HUES64 (cell line): ENCODE measurements at regions not wholly inside any gene's neighbourhood (a gene's known extent, or its start where the extent isn't known, plus 50 kb on each side); places are given as distances from the start of the nearest gene placed in this dataset.

Source experiments
- H3K27ac ChIP-seq: 2 replicates; pipeline ENCODE4 v1.7.0; 2013; ENCODE audit warnings: low read depth, low read length, inconsistent platforms
- H3K27me3 ChIP-seq: 2 replicates; pipeline ENCODE4 v1.6.1; 2013; ENCODE audit warnings: mild to moderate bottlenecking, low read length; ENCODE audit not compliant: insufficient read depth
- H3K36me3 ChIP-seq: 2 replicates; pipeline ENCODE4 v1.6.1; 2013; ENCODE audit warnings: mild to moderate bottlenecking, low read length; ENCODE audit not compliant: insufficient read depth
- H3K4me1 ChIP-seq: 2 replicates; pipeline ENCODE4 v1.6.1; 2013; ENCODE audit warnings: mild to moderate bottlenecking, low read length, moderate library complexity; ENCODE audit not compliant: insufficient read depth
- H3K4me3 ChIP-seq: 2 replicates; pipeline ENCODE4 v1.5.1; 2013; ENCODE audit warnings: mild to moderate bottlenecking, low read length, moderate library complexity
- H3K9ac ChIP-seq: 2 replicates; pipeline ENCODE4 v1.6.1; 2013; ENCODE audit warnings: mild to moderate bottlenecking, low read depth, low read length
- H3K9me3 ChIP-seq: 2 replicates; pipeline ENCODE4 v1.6.1; 2013; ENCODE audit warnings: low read depth, low read length; ENCODE audit not compliant: insufficient read depth
- WGBS: fragments of 150-250, 120-280 bp; methylation state at CpG from one replicate; pipeline ENCODE4 v1.1.7; 2013; ENCODE audit warnings: missing lambda C conversion rate; 5-methylcytosine and 5-hydroxymethylcytosine counted together

DNA sequence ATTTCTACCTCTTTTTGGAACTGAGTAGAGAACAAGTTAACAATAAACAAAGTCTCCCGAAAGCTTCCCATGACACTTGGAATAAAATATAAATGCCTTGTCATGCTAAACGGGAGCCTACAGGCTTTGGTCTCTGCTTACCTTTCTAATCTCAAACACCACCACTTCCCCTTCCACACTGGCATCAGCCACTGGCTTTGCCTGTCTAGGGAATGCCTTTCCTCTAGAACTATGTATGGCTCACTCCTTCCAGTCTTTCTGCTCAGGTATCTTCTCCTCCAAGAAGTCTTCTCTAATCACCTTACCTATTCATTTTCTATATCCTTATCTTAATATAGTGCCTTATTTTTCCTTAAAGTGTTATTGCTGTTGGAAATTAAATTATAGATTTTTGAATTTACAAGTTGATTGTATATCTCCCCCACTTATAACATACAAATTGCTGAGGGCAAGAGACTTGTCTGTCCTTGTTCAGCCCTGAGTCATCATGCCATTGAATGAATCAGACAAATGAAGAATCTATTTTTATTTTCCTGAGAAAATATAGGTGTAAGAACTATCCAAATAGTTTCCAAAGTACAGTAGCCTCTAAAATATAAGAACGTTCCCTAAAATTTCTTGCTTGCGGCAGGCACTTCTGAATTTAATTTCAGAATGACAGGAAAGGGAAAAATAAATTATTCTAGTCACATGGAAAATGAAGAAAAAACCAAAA is 119.2 kb downstream of the TM2D1 start:
- H3K27ac ChIP-seq, result no peak overlapping the region
- 95% methylated on average over 4 of the region's 4 CpGs for WGBS
- no peak overlapping the region for H3K9ac ChIP-seq
- no peak overlapping the region for H3K4me3 ChIP-seq
- H3K27me3 ChIP-seq, result no peaks in the 10 kb centered on the region
- no peaks in the 10 kb centered on the region for H3K9me3 ChIP-seq
- H3K36me3 ChIP-seq, result no peaks in the 10 kb centered on the region
- no peaks in the 10 kb centered on the region for H3K4me1 ChIP-seq

DNA sequence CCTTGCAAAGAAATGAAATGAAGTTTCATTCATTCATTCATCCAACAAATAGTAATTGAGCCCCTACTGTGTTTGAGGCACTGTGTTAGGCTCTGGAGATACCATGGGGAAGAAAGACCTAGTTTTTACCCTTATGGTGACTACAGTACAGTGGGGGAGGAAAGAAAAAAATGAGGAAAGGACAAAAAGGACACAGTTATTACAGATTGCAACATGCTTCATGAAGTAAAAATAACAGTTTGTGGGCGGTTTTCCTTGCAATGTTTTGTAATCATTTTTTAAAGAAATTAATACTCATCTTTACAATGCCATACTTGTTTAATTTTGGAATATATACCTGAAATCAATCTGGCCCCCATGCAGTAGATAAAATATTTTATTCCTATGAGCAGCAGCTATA is 120.3 kb downstream of the TM2D1 start:
- Histone ChIP-seq H3K27me3 (no peaks in the 10 kb centered on the region), H3K36me3 (no peaks in the 10 kb centered on the region), H3K27ac (no peak overlapping the region), H3K9ac (no peak overlapping the region), H3K4me1 (no peaks in the 10 kb centered on the region), H3K9me3 (no peaks in the 10 kb centered on the region), H3K4me3 (no peak overlapping the region)
- no CpG with 5 or more reads among the region's 1 CpG for WGBS

DNA sequence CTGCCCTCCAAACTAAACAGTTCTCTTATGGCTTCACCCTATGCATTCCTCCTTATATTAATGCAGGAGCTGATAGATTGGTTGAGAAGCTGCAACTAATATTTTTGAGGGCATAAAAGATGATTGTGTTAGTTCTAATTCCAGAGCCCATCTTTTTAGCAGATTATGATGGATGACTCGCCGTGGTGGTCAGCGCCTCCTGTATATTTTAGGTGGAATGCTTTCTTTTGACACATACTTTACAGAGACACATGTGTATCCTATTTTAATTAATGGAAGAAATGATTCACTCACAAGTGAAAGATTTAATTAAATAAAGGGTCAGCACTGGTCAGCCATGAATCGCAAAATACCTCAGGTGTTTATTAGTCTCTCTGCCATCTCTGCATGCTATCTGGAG is 120.7 kb downstream of the TM2D1 start:
- Histone ChIP-seq H3K9me3 (no peaks in the 10 kb centered on the region), H3K27me3 (no peaks in the 10 kb centered on the region), H3K27ac (no peak overlapping the region), H3K36me3 (no peaks in the 10 kb centered on the region), H3K9ac (no peak overlapping the region), H3K4me3 (no peak overlapping the region), H3K4me1 (no peaks in the 10 kb centered on the region)
- 97% methylated on average over 3 of the region's 4 CpGs for WGBS

DNA sequence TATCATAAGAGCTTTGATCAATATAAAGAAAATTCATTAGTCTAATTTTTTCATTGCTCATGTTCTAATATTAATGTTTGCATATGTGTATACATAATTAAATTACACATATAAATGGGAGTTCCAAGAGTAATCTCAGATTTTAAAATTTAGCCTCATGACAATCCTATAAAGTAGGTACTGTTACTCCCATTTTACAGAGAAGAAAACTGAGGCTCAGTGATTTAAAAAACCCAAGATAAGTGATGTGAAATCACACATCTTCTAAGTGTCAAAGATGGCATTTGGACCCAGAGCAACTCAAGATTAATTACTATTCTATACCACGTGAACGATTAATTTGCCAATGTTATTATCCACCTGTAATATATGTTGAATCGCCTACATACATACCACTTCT is 122.3 kb downstream of the TM2D1 start:
- Histone ChIP-seq H3K27ac (no peak overlapping the region), H3K9ac (no peak overlapping the region), H3K9me3 (no peaks in the 10 kb centered on the region), H3K27me3 (no peaks in the 10 kb centered on the region), H3K36me3 (no peaks in the 10 kb centered on the region), H3K4me3 (no peak overlapping the region), H3K4me1 (no peaks in the 10 kb centered on the region)
- WGBS, result 91% methylated on average over 2 of the region's 3 CpGs

DNA sequence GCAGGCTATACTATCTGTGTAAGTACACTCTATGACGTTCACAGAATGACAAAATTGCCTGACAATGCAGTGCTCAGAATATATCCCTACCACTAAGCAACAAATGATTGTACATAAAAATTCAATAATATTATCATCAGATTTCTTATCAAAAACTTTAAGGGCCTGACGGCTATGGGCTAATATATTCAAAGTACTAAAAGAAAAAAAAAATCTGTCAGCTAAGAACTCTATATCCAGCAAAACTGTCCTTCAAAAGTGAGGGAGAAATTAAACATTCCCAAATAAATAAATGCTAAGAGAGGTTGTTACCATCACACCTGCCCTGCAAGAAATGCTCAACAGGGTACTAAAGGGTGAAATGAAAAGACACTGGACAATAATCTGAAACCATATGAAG is 127.3 kb downstream of the TM2D1 start:
- WGBS, result 91% methylated on average over 1 of the region's 2 CpGs
- no peaks in the 10 kb centered on the region for H3K36me3 ChIP-seq
- H3K27ac ChIP-seq, result no peak overlapping the region
- no peaks in the 10 kb centered on the region for H3K9me3 ChIP-seq
- H3K4me3 ChIP-seq, result no peak overlapping the region
- H3K27me3 ChIP-seq, result no peaks in the 10 kb centered on the region
- no peak overlapping the region for H3K9ac ChIP-seq
- H3K4me1 ChIP-seq, result no peaks in the 10 kb centered on the region

DNA sequence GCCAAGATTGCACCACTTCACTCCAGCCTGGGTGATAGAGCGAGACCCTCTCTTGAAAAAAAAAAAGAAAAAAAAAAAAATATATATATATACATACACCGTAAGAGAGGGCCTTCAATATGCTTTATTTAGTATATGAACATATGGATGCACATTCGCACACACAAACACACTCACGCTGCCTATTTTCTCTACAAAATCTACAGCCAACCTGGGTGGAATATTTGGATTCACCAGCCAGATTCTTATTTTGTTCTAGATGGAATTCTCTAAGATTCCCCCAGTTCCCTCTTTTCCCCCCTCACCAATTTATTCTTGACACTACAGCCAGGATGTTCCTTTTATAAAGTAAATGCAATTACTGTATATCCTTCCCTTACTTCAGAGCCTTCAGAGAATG is 131.6 kb downstream of the TM2D1 start:
- Histone ChIP-seq H3K4me1 (peaks cover 13% of the 10 kb centered on the region; the same call in 1 of the 2 replicates), H3K27ac (no peak overlapping the region), H3K9me3 (no peaks in the 10 kb centered on the region), H3K9ac (no peak overlapping the region), H3K36me3 (no peaks in the 10 kb centered on the region), H3K4me3 (no peak overlapping the region), H3K27me3 (no peaks in the 10 kb centered on the region)
- 100% methylated on average over 2 of the region's 4 CpGs for WGBS

DNA sequence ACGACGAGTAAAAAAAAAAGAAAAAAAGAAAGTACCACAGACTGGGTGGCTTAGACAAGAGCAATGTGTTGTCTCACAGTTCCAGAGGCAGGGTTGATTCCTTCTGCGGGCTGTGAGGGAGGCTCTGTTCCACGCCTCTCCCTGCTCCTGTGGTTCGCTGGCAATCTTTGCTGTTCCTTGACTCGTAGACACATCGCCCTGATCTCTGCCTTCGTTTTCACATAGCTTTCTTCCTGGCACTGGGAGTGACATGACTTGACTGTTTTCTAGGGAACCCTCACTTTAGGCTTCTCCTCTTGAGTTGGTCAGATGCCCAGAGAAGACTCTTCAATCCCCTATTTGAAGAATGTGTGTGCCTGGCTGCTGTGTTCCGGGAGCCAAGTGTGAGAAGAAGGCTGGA is 133.6 kb downstream of the TM2D1 start:
- H3K4me3 ChIP-seq, result no peak overlapping the region
- H3K36me3 ChIP-seq, result no peaks in the 10 kb centered on the region
- no peak overlapping the region for H3K9ac ChIP-seq
- peaks cover 14% of the 10 kb centered on the region; the same call in 1 of the 2 replicates for H3K4me1 ChIP-seq
- no peaks in the 10 kb centered on the region for H3K9me3 ChIP-seq
- H3K27ac ChIP-seq, result no peak overlapping the region
- 94% methylated on average over 9 of the region's 9 CpGs for WGBS
- H3K27me3 ChIP-seq, result no peaks in the 10 kb centered on the region

DNA sequence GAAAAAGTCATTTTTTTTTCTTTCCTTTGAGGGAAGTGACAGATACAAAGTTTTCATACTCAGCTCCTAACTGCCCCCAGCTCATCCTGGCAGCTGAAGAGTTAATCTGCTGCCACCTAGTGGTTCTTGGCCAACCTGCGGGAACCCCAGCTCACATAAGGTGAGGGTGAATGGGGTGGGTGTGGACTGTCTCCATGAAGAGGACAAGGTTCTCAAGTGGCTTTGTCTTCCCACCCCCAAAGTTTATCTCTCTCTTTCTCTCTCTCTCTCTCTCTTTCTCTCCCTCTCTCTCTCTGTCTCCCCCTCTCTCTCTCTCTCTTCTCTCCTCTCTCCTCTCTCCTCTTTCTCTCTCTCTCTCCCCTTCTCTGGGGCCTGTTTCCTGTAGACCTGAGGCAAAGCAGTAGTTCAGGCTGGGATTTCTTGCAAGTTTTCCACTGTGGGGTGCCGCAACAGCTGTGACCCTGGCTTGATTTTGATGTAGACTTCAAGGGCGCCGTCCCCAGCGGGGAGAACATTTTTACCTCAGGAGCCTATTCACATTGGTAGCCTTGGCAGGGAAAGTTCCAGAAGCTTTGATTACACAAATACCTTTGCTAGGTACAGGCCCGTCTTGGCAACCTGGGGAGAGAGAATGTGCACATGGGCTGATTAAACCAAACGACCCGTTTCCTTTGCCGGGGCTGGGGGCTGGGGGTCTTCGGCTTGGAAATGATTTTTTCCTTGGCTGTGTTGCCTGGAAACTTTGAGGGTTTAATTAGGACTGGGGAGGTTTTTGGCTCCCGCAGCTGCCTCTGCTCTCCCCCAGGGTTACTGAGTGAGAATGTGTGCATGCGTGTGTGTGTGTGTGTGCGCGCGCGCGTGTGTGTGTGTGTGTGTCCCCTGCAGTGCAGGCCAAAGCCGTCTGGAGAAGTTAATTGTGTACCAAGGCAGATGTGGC is 135.9 kb downstream of the TM2D1 start:
- H3K9me3 ChIP-seq, result no peaks in the 10 kb centered on the region
- H3K4me1 ChIP-seq, result peaks cover 18% of the 10 kb centered on the region
- no peak overlapping the region for H3K4me3 ChIP-seq
- no peaks in the 10 kb centered on the region for H3K27me3 ChIP-seq
- no peaks in the 10 kb centered on the region for H3K36me3 ChIP-seq
- WGBS, result 49% methylated on average over 18 of the region's 18 CpGs
- peak overlapping the region; percentile 45; the same call in 1 of the 2 replicates for H3K27ac ChIP-seq
- H3K9ac ChIP-seq, result 0 out of 2 replicates have a peak overlapping the region, but pooled peaks have one; percentile 22

DNA sequence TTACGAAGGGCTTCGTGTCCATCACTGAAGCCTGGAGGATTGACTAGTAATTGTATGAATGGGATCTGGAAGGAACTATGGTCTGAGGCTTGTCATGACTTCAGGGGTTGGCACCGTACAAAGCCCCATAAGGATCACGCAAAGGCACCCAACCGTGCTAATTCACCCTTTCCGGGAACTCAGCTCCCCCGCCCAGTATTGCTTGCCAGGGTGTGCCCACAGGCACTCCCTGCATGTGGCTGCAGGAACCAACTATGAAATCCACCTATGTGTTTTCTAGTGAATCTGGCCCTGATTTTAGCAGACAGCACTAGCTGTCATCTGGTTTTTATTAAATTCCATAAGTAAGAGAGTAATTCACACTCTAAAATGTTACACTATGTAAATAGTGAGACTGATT is 139.2 kb downstream of the TM2D1 start:
- WGBS, result 94% methylated on average over 7 of the region's 7 CpGs
- no peak overlapping the region for H3K4me3 ChIP-seq
- no peaks in the 10 kb centered on the region for H3K9me3 ChIP-seq
- H3K9ac ChIP-seq, result no peak overlapping the region
- no peak overlapping the region for H3K27ac ChIP-seq
- H3K27me3 ChIP-seq, result no peaks in the 10 kb centered on the region
- H3K36me3 ChIP-seq, result no peaks in the 10 kb centered on the region
- peaks cover 18% of the 10 kb centered on the region for H3K4me1 ChIP-seq

DNA sequence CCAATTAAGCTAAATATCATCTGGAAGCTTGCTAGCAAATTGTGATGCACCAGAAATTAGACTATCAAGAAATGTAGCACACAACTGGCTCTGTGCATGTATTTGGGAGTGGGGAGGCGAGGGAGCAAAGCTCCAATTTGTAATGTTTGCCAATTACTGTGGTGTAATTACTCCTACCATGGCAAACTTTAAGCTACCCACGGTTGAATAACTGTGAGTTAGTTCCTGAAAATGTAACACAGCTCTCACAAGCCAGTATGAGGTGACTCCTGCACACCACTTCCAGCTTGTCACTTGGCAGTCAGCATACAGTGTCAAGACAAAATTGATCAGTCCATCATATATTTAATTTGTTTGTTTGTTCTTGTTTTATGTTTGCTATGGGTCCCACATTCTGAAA is 141.2 kb downstream of the TM2D1 start:
- H3K9me3 ChIP-seq, result 0 out of 2 replicates have a peak, but pooled peaks cover 3% of the 10 kb centered on the region
- no peaks in the 10 kb centered on the region for H3K27me3 ChIP-seq
- no peak overlapping the region for H3K9ac ChIP-seq
- no peak overlapping the region for H3K27ac ChIP-seq
- 92% methylated on average over 2 of the region's 2 CpGs for WGBS
- H3K36me3 ChIP-seq, result no peaks in the 10 kb centered on the region
- no peak overlapping the region for H3K4me3 ChIP-seq
- H3K4me1 ChIP-seq, result peaks cover 7% of the 10 kb centered on the region; the same call in 1 of the 2 replicates

DNA sequence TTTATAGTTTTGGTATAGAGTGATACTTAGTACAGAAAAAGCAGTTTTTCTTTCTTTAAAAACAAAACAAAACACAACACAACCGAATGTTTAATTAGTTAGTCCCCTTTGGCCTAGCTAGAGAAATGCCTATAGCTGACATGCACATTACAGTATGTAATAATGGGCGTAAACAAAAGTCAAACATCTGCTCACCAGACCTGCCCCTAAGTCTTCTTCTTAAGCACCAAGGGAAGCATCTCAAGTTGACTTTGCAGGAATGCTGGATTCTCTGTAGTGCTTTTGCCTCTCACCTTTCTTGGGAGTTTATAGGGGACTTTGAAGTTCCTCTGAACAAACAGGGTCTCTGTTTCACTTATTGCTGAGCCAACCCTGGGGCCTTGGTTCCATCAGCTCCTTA is 143.7 kb downstream of the TM2D1 start:
- Histone ChIP-seq H3K9ac (no peak overlapping the region), H3K36me3 (no peaks in the 10 kb centered on the region), H3K4me1 (peaks cover 3% of the 10 kb centered on the region; the same call in 1 of the 2 replicates), H3K27ac (no peak overlapping the region), H3K27me3 (no peaks in the 10 kb centered on the region), H3K4me3 (no peak overlapping the region), H3K9me3 (0 out of 2 replicates have a peak, but pooled peaks cover 3% of the 10 kb centered on the region)
- WGBS, result 98% methylated on average over 2 of the region's 2 CpGs
